Lower leg skin (tissue), 3 donors: ENCODE measurements at regions not wholly inside any gene's neighbourhood (a gene's known extent, or its start where the extent isn't known, plus 50 kb on each side); places are given as distances from the start of the nearest gene placed in this dataset.
"Not testable (repeated sequence)": the region's sequence is repeated elsewhere in the genome, so short reads cannot be mapped to it uniquely, and the experiment has no call there.

Experiments
- CTCF ChIP-seq, 3 donors: fragments of 450-650 bp; IDR thresholded peaks; one replicate each; pipeline ENCODE4 v1.5.1; 2016; ENCODE audit warnings: antibody characterized with exemption in 3 of 3, mild to moderate bottlenecking in 3 of 3, moderate library complexity in 2 of 3
- POLR2A ChIP-seq, 2 donors: fragments of 450-650 bp; IDR thresholded peaks; one replicate each; pipeline ENCODE4 v1.6.1; 2016 to 2017; ENCODE audit warnings: antibody characterized with exemption in 2 of 2, mild to moderate bottlenecking in 1 of 2, moderate library complexity in 1 of 2

GRCh38 chr15:77890911-77891801, 186.4 kb downstream of the TBC1D2B start:
- TF ChIP-seq CTCF, POLR2A (IDR thresholded peaks at IDR 0.05): not testable (repeated sequence)
